Cardiac muscle cell (in vitro differentiated cells and primary cell): ENCODE measurements at regions not wholly inside any gene's neighbourhood (a gene's known extent, or its start where the extent isn't known, plus 50 kb on each side); places are given as distances from the start of the nearest gene placed in this dataset.

ENCODE experiments used
- DNase-seq, 2 donors: peaks; one replicate each; pipeline versions ENCODE4 v3.0.0 to v3.0.0-alpha.2; 2010 to 2017; ENCODE audit warnings: low read depth in 1 of 2, low spot score in 1 of 2
- H3K27ac ChIP-seq: fragments of 200-600 bp; sonication (generic); 2 replicates; pipeline ENCODE4 v1.5.1; 2016
- H3K27me3 ChIP-seq: fragments of 200-600 bp; sonication (generic); 2 replicates; pipeline ENCODE4 v1.6.0; 2016; ENCODE audit warnings: control low read depth
- H3K36me3 ChIP-seq: fragments of 200-600 bp; sonication (generic); 2 replicates; pipeline ENCODE4 v1.5.1; 2016; ENCODE audit warnings: control low read depth
- H3K4me1 ChIP-seq: fragments of 200-600 bp; sonication (generic); 2 replicates; pipeline ENCODE4 v1.8.1; 2017; ENCODE audit warnings: low read depth, mild to moderate bottlenecking, mixed run types
- H3K4me3 ChIP-seq: fragments of 200-600 bp; sonication (generic); 2 replicates; pipeline ENCODE4 v1.5.1; 2016; ENCODE audit warnings: mild to moderate bottlenecking
- H3K9me3 ChIP-seq: fragments of 200-600 bp; sonication (generic); 2 replicates; pipeline ENCODE4 v1.5.1; 2017; ENCODE audit warnings: low read depth, mild to moderate bottlenecking, control low read depth
- TF ChIP-seq, protein P1 (sequence below): IDR thresholded peaks from 2 replicates; pipeline ENCODE4 v1.5.1; 2012; ENCODE audit warnings: low read depth, mild to moderate bottlenecking, low read length

DNA sequence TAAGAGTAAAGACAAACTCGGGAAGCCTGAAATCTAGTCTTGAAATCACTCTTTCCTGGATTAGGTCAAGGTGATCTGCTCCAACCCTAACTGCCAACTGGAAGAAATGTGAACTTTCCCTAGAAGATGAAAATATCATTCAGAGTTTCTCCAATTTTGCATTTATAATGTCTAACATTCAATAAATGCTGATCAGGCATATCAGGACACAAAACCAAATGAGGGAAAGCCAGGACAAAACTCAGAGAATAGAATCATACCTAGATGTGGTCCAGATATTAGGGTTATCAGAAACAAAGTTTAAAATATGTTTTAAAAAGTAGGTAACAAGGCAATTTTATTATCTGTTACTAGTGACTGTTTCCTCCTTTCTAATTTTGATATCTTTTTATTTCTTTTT is 335.5 kb upstream of the MAP3K7 start:
- Histone ChIP-seq H3K9me3 (no peaks in the 10 kb centered on the region), H3K4me1 (peaks cover 10% of the 10 kb centered on the region), H3K4me3 (no peak overlapping the region), H3K27me3 (no peaks in the 10 kb centered on the region), H3K27ac (no peak overlapping the region), H3K36me3 (no peaks in the 10 kb centered on the region)
- no peak for DNase-seq
- TF ChIP-seq, protein P1, sequence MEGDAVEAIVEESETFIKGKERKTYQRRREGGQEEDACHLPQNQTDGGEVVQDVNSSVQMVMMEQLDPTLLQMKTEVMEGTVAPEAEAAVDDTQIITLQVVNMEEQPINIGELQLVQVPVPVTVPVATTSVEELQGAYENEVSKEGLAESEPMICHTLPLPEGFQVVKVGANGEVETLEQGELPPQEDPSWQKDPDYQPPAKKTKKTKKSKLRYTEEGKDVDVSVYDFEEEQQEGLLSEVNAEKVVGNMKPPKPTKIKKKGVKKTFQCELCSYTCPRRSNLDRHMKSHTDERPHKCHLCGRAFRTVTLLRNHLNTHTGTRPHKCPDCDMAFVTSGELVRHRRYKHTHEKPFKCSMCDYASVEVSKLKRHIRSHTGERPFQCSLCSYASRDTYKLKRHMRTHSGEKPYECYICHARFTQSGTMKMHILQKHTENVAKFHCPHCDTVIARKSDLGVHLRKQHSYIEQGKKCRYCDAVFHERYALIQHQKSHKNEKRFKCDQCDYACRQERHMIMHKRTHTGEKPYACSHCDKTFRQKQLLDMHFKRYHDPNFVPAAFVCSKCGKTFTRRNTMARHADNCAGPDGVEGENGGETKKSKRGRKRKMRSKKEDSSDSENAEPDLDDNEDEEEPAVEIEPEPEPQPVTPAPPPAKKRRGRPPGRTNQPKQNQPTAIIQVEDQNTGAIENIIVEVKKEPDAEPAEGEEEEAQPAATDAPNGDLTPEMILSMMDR, result no peak

DNA sequence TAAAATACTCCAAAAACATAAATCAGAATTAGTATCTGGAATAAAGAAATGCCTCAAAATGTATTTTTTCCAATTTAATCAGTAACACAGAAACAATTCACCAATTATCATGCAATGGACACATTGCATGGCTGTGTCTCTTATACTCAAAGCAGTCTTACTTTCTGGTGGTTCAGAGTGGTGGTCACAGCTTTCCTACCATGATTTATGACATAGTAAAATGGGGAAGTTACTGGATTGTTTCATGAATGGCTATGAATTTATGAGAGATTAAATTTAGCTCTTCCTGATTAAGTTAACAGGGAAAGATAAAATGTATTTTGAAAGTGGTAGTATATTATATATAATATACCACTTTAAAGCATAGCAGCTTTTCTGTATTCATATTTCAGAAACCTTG is 331.5 kb upstream of the MAP3K7 start:
- Histone ChIP-seq H3K27ac (no peak overlapping the region), H3K27me3 (no peaks in the 10 kb centered on the region), H3K9me3 (no peaks in the 10 kb centered on the region), H3K4me3 (no peak overlapping the region), H3K4me1 (no peaks in the 10 kb centered on the region), H3K36me3 (no peaks in the 10 kb centered on the region)
- TF ChIP-seq, protein P1, result no peak
- no peak for DNase-seq

DNA sequence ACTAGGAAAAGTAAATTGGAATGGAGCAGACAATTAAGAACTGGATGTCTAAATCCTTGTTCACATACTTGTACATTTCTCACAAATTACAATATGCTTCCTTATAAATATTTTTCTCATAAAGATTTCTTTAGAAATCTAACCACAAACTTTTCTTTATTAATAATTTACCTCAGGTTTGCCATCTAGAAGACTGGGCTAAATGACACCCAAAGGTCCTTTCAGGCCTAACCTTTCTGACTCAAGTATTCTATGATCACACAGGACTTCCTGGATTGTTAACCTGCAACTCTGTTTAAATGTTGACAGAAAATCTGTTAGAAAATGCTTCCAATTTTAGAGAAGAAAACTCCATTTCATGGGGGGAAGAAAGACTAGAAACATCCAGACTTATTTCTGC is 330.5 kb upstream of the MAP3K7 start:
- Histone ChIP-seq H3K36me3 (no peaks in the 10 kb centered on the region), H3K27ac (no peak overlapping the region), H3K4me3 (no peak overlapping the region), H3K4me1 (no peaks in the 10 kb centered on the region), H3K9me3 (no peaks in the 10 kb centered on the region), H3K27me3 (no peaks in the 10 kb centered on the region)
- DNase-seq, result no peak
- TF ChIP-seq, protein P1, result no peak

DNA sequence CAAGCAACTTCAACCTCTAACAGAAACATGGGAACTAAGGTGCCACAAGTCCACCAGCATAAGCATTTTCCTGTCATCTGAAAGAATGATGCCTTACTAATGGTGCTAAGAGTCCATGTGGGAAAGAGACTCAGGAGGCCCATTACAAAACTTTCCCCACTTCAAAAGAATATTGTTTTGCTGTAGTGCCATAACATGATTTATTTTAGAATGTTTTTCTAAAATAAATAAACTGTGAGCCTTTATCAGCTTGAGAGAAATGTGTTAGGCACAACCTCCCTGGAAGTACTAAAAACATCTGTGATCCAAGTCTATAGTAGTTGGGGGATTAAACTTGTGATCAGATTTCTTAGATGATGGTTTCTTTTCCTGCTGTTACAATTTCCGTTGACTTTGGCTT is 330.1 kb upstream of the MAP3K7 start:
- Histone ChIP-seq H3K27me3 (no peaks in the 10 kb centered on the region), H3K9me3 (no peaks in the 10 kb centered on the region), H3K36me3 (no peaks in the 10 kb centered on the region), H3K4me1 (peaks cover under 1% of the 10 kb centered on the region), H3K4me3 (no peak overlapping the region), H3K27ac (no peak overlapping the region)
- DNase-seq, result no peak
- TF ChIP-seq, protein P1, result no peak

DNA sequence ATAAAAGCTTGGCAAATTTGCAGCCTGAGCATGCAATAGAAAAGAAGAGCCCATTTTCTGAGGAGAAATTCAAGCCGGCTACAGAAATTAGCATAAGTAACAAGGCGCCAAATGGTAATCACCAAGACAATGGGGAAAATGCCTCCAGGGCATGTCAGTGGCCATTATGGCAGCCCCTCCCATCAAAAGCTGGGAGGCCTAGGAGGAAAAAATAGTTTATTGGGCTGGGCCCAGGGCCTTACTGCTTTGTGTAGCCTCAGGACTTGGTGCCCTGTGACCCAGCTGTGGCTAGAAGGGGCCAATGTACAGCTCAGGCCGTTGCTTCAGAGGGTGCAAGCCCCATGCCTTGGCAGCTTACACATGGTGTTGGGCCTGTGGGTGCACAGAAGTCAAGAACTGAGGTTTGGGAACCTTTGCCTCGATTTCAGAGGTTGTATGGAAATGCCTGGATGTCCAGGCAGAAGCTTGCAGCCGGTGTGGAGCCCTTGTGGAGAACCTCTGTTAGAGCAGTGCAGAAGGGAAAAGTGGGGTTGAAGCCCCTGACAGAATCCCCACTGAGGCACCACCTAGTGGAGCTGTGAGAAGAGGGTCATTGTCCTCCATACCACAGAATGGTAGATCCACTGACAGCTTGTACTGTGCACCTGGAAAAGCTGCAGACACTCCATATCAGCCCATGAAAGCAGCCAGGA is 328.5 kb upstream of the MAP3K7 start:
- no peak for DNase-seq
- Histone ChIP-seq H3K4me1 (peaks cover 5% of the 10 kb centered on the region), H3K27ac (no peak overlapping the region), H3K27me3 (no peaks in the 10 kb centered on the region), H3K36me3 (no peaks in the 10 kb centered on the region), H3K9me3 (no peaks in the 10 kb centered on the region), H3K4me3 (no peak overlapping the region)
- TF ChIP-seq, protein P1, result no peak
